Left renal cortex interstitium (tissue), 4 donors: ENCODE measurements at regions not wholly inside any gene's neighbourhood (a gene's known extent, or its start where the extent isn't known, plus 50 kb on each side); places are given as distances from the start of the nearest gene placed in this dataset.
"Not testable (repeated sequence)": the region's sequence is repeated elsewhere in the genome, so short reads cannot be mapped to it uniquely, and the experiment has no call there.

Source experiments
- DNase-seq, 4 donors: peaks; one replicate each; pipeline ENCODE4 v3.0.0-alpha.2; 2013; ENCODE audit warnings: low read depth in 4 of 4, low spot score in 2 of 4, missing footprints in 1 of 4

- no peak for DNase-seq
These were observed 313.2 kb downstream of the HIVEP2 start for GRCh38 chr6:142631517-142632385.

- no peak for DNase-seq
These were observed 311.7 kb downstream of the HIVEP2 start for GRCh38 chr6:142633317-142633716.

GRCh38 chr6:142635130-142635529, 309.8 kb downstream of the HIVEP2 start:
- no peak for DNase-seq

DNA sequence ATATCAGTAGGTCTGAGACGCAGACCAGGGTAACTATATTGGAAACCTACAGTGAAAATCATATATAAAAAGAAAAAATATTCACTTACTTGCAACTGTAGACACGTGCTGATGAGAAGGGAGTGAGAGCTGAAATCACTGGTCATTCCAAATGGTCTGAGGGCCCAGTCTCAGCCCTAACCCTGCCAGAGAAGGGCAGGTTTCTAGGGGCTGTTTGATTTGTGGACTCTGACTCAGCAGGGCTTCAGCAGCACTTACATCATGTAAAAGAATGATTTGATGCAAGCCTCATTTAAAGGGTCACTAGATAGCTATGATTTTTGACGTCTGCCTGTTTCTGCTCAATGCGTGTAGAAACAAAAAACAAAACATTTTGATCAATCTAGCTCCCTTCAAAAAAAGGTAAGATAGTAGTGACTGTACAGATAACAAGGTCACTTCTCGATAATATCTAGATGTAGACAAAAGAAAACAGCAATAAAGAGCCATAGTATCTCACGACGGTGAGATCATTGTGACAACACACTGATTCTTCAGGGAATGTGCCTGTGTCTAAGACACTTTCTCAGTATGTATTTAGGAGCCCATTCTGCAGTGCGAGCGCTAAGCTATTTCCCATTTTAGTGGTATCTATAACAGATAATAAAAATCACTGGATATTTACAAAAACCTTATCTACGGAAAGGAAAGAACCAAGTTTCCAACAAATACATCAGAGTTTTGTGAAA, 307.2 kb downstream of the HIVEP2 start:
- DNase-seq, result no peak

DNA sequence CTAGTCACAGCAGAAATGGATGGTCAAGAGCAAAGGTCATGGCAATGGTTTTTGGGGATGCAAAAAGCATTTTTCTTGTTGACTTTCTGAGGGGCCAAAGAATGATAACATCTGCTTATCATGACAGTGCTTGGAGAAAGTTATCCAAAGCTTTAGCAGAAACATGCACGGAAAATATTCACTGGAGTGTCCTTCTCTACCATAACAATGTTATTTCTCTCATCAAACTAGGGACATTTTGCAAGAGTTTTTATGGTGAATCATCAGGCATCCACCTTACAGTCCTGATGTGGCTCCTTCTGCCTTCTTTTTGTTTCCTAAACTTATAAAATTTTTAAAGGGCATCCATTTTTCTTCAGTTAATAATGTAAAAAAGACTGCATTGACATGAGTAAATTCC, 302.3 kb downstream of the HIVEP2 start:
- DNase-seq, result no peak

DNA sequence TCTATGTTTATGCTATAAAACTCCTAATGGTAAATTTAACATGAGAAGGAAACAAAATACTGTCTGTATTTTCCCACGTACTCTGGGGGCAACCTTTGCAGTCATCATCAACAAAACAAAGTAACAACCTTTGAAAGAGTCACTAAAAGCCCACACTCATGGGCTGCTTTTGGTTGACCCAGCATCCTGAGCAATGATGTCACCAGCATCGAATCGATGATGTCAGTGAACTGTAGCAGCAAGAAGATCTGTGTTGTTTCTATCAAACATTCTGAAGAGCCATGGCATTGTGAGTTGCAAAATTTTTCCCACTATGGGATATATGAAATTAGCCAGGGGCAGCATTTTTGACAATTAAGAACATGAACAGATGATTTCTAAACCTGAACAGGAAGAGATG, 300.1 kb downstream of the HIVEP2 start:
- DNase-seq, result no peak

GRCh38 chr6:142645663-142646062, 299.3 kb downstream of the HIVEP2 start:
- DNase-seq, result no peak

DNA sequence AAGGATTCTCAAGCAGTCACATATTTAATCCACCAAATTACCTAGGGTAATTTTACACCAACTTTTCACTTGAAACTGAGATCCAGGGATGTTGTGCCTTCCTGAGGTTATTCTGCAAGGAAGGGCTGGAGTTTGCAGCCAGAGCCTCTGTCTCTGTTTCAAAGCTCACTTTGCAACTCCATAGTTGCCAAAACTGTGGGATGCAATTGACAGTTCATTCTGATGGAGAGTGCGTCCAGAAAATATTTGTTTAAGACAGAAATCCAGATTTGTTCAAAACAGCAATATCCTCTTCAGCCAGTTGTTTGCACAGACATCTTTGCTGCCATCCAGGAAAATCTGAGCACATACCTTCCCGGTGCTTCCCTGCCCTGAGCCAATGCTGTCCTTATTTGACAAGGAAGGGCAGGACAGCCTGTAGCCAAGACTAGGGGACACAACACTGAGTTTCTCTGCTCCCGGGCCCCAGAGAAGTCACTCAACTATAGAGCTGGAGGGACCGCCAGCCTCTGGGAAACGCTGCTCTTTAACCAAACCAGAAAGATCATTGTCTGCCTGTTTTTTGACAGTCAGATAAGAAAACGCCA, 297.4 kb downstream of the HIVEP2 start:
- no peak for DNase-seq

DNA sequence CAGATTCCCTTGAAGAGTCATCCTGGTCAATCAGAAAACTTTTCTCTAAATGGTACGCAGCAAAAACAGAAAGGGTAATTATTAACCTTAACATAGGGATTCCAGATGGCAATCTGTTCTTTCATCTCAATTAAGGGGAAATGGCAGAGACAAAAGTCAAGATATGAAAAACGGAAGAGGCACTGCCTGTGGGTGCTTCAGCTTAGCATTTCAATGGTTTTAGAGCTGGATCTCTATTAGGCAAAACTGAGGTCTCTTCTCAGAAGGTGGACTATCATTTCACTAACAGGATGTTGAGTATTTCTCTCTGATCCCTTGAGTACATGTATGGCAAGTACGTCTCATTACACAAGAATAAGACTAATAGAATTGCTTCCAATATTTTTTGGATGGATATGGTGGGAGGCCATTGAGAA, 296.9 kb downstream of the HIVEP2 start:
- no peak for DNase-seq

GRCh38 chr6:142648526-142648925, 296.4 kb downstream of the HIVEP2 start:
- no peak for DNase-seq

- not testable (repeated sequence) for DNase-seq
These were observed 295.3 kb downstream of the HIVEP2 start for GRCh38 chr6:142649438-142650234.

- no peak for DNase-seq
These were observed 293.6 kb downstream of the HIVEP2 start for GRCh38 chr6:142651384-142651783.

GRCh38 chr6:142653710-142654420, 291.1 kb downstream of the HIVEP2 start:
- DNase-seq, result no peak

- no peak for DNase-seq
These were observed 285.3 kb downstream of the HIVEP2 start for GRCh38 chr6:142659661-142660060.

- DNase-seq, result no peak
These were observed 279.6 kb downstream of the HIVEP2 start for GRCh38 chr6:142665393-142665792.

- no peak for DNase-seq
These were observed 278.3 kb downstream of the HIVEP2 start for GRCh38 chr6:142666599-142667185.

GRCh38 chr6:142669471-142670351, 275.3 kb downstream of the HIVEP2 start:
- DNase-seq, result no peak

GRCh38 chr6:142671791-142672190, 273.2 kb downstream of the HIVEP2 start:
- DNase-seq, result no peak

GRCh38 chr6:142675517-142675916, 269.5 kb downstream of the HIVEP2 start:
- DNase-seq, result no peak
